ENCODE measurements at regions not wholly inside any gene's neighbourhood (a gene's known extent, or its start where the extent isn't known, plus 50 kb on each side); places are given as distances from the start of the nearest gene placed in this dataset.

DNA sequence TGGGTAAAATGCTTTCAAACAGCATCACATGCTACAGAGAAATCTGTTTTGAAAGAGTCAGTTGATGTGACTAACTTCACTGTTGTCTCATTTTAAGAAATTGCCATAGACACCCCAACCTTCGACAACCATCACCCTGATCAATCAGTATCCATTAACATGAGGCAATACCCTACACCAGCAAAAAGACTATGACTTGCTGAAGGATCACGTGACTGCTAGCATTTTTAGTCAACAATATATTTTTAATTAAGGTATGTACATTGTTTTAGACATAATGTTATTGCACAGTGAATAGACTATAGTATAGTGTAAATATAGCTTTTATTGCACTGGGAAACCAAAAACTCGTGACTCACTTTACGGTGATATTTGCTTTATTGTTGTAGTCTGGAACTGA, 200.0 kb upstream of the ARHGAP24 start:
- no peak overlapping the region for H3K9ac ChIP-seq (ENCODE audit: low read depth in 1 of 2, low read length in 2 of 2)
- peaks cover 0 to 7% of the 10 kb centered on the region in 2 donors for H3K9me3 ChIP-seq (ENCODE audit: control insufficient read depth in 1 of 2, low read length in 2 of 2)
- H3K4me3 ChIP-seq (ENCODE audit: low read depth in 1 of 2, low read length in 2 of 2) = no peak overlapping the region
- no peaks in the 10 kb centered on the region for H3K4me1 ChIP-seq (ENCODE audit: control insufficient read depth in 1 of 2, insufficient read depth in 2 of 2, low read length in 2 of 2)
- H3K36me3 ChIP-seq (ENCODE audit: control insufficient read depth in 1 of 2, insufficient read depth in 2 of 2, low read length in 2 of 2) = no peaks in the 10 kb centered on the region
- no peak overlapping the region for H3K27ac ChIP-seq (ENCODE audit: low read depth, low read length)
- H3K27me3 ChIP-seq (ENCODE audit: control insufficient read depth in 1 of 2, insufficient read depth in 2 of 2, low read length in 2 of 2) = no peaks in the 10 kb centered on the region

DNA sequence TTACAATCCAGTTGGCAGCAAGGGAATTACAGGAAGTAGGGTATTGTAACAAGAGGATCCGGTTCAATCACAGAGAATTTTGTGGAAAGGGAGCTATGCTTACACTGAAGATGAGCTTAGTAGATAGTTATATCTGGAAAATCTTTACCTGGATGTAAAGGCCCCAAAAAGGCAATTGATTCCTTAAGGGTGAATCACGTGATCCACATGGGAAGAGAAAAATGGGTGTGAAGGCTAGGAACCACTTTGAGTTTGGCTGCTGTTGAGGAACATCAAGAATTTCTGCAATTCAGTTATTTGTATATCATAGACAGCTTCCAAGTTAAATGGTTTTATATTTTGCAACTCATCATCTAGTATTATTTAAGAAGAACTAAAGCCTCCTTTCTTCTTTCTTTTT, 194.0 kb upstream of the ARHGAP24 start:
- Histone ChIP-seq H3K9ac (ENCODE audit: low read depth in 1 of 2, low read length in 2 of 2) (no peak overlapping the region), H3K27ac (ENCODE audit: low read depth, low read length) (no peak overlapping the region), H3K9me3 (ENCODE audit: control insufficient read depth in 1 of 2, low read length in 2 of 2) (no peaks in the 10 kb centered on the region), H3K4me1 (ENCODE audit: control insufficient read depth in 1 of 2, insufficient read depth in 2 of 2, low read length in 2 of 2) (no peaks in the 10 kb centered on the region), H3K4me3 (ENCODE audit: low read depth in 1 of 2, low read length in 2 of 2) (no peak overlapping the region), H3K27me3 (ENCODE audit: control insufficient read depth in 1 of 2, insufficient read depth in 2 of 2, low read length in 2 of 2) (no peaks in the 10 kb centered on the region), H3K36me3 (ENCODE audit: control insufficient read depth in 1 of 2, insufficient read depth in 2 of 2, low read length in 2 of 2) (no peaks in the 10 kb centered on the region)

DNA sequence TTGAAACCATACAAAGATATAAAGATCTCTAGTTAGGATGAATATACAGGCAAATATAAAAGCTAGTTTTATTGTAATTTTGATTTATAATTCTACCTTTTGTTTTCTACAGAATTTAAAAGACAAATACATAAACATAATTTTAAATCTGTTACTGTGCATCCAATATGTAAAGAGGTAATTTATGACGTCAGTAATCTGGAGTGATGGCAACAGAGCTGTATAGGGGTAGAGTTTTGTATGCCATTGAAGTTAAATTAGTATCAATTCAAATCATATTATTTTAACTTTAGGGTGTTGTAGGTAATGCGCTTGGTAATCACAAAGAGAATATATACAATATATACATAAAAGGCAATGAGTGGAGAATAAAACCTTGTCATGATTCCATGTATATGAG, 183.7 kb upstream of the ARHGAP24 start:
- Histone ChIP-seq H3K4me1 (ENCODE audit: control insufficient read depth in 1 of 2, insufficient read depth in 2 of 2, low read length in 2 of 2) (no peaks in the 10 kb centered on the region), H3K9ac (ENCODE audit: low read depth in 1 of 2, low read length in 2 of 2) (no peak overlapping the region), H3K9me3 (ENCODE audit: control insufficient read depth in 1 of 2, low read length in 2 of 2) (no peaks in the 10 kb centered on the region), H3K36me3 (ENCODE audit: control insufficient read depth in 1 of 2, insufficient read depth in 2 of 2, low read length in 2 of 2) (no peaks in the 10 kb centered on the region), H3K4me3 (ENCODE audit: low read depth in 1 of 2, low read length in 2 of 2) (no peak overlapping the region), H3K27me3 (ENCODE audit: control insufficient read depth in 1 of 2, insufficient read depth in 2 of 2, low read length in 2 of 2) (no peaks in the 10 kb centered on the region), H3K27ac (ENCODE audit: low read depth, low read length) (no peak overlapping the region)

DNA sequence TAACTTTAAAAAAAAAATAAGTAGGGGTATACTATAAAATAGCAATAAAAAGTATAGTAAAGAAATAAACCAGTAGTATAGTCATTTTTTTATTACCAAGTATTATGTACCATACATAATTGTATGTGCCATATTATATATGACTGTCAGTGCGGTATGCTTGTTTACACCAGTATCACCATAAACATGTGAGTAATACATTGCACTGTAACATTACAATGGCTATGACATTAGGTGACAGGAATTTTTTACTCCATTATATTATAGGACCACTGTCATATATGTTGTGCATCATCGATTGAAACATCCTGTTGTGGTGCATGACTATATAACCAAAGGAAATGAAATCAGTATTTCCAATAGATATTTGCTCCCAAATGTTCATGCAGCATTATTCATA, 176.9 kb upstream of the ARHGAP24 start:
- Histone ChIP-seq H3K9ac (ENCODE audit: low read depth in 1 of 2, low read length in 2 of 2) (no peak overlapping the region), H3K36me3 (ENCODE audit: control insufficient read depth in 1 of 2, insufficient read depth in 2 of 2, low read length in 2 of 2) (no peaks in the 10 kb centered on the region), H3K27me3 (ENCODE audit: control insufficient read depth in 1 of 2, insufficient read depth in 2 of 2, low read length in 2 of 2) (no peaks in the 10 kb centered on the region), H3K4me1 (ENCODE audit: control insufficient read depth in 1 of 2, insufficient read depth in 2 of 2, low read length in 2 of 2) (no peaks in the 10 kb centered on the region), H3K4me3 (ENCODE audit: low read depth in 1 of 2, low read length in 2 of 2) (no peak overlapping the region), H3K9me3 (ENCODE audit: control insufficient read depth in 1 of 2, low read length in 2 of 2) (no peaks in the 10 kb centered on the region), H3K27ac (ENCODE audit: low read depth, low read length) (no peak overlapping the region)

DNA sequence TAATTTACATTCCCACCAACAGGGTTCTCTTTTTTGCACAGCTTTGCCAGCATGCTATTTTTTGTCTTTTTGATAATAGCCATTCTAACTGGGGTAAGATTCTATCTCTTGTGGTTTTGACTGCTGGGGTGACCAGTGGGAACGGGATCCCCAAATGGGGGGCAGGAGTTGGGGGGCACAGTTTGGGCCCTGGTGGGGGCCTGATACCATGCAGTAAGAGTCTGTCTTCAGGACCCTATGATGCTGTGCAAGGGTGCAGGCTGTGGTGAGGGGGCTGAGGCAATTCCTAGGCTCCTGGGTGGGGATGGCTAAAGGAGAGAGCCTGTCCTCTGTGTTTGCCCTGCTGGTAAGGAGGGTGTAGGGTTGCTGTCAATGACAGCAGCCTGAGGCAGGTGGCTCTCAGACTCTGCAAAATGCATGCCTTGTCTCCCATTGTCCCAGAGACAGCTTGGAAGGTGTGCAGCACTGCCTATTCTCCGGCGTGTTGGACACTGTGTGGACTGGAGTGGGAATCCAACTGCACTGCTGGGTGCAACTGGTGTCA, 172.7 kb upstream of the ARHGAP24 start:
- H3K27me3 ChIP-seq (ENCODE audit: control insufficient read depth in 1 of 2, insufficient read depth in 2 of 2, low read length in 2 of 2) = no peaks in the 10 kb centered on the region
- no peaks in the 10 kb centered on the region for H3K4me1 ChIP-seq (ENCODE audit: control insufficient read depth in 1 of 2, insufficient read depth in 2 of 2, low read length in 2 of 2)
- H3K9me3 ChIP-seq (ENCODE audit: control insufficient read depth in 1 of 2, low read length in 2 of 2) = no peaks in the 10 kb centered on the region
- no peaks in the 10 kb centered on the region for H3K36me3 ChIP-seq (ENCODE audit: control insufficient read depth in 1 of 2, insufficient read depth in 2 of 2, low read length in 2 of 2)
- no peak overlapping the region for H3K27ac ChIP-seq (ENCODE audit: low read depth, low read length)
- no peak overlapping the region for H3K9ac ChIP-seq (ENCODE audit: low read depth in 1 of 2, low read length in 2 of 2)
- no peak overlapping the region for H3K4me3 ChIP-seq (ENCODE audit: low read depth in 1 of 2, low read length in 2 of 2)

DNA sequence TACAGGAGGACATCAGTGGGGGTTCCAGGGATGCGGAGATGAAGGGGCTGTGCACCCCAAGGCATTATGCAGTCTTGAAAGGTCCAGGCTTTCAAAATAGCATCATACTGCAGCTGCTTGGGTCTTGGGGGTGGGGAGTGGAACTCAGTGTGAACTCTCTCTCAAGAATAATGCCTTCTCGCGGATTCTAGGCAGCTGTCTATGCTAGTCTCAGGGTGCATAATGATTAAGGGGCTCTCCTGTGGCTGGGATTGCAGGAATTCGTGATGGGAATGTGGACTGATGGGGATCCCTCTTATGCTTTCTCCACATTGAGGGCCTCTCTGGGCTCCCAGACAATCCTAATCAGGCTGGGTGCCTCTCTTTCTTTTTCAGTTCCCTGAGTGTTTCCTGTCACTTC, 172.2 kb upstream of the ARHGAP24 start:
- no peaks in the 10 kb centered on the region for H3K27me3 ChIP-seq (ENCODE audit: control insufficient read depth in 1 of 2, insufficient read depth in 2 of 2, low read length in 2 of 2)
- H3K36me3 ChIP-seq (ENCODE audit: control insufficient read depth in 1 of 2, insufficient read depth in 2 of 2, low read length in 2 of 2) = no peaks in the 10 kb centered on the region
- H3K4me1 ChIP-seq (ENCODE audit: control insufficient read depth in 1 of 2, insufficient read depth in 2 of 2, low read length in 2 of 2) = no peaks in the 10 kb centered on the region
- H3K4me3 ChIP-seq (ENCODE audit: low read depth in 1 of 2, low read length in 2 of 2) = no peak overlapping the region
- H3K27ac ChIP-seq (ENCODE audit: low read depth, low read length) = no peak overlapping the region
- H3K9ac ChIP-seq (ENCODE audit: low read depth in 1 of 2, low read length in 2 of 2) = no peak overlapping the region
- no peaks in the 10 kb centered on the region for H3K9me3 ChIP-seq (ENCODE audit: control insufficient read depth in 1 of 2, low read length in 2 of 2)

DNA sequence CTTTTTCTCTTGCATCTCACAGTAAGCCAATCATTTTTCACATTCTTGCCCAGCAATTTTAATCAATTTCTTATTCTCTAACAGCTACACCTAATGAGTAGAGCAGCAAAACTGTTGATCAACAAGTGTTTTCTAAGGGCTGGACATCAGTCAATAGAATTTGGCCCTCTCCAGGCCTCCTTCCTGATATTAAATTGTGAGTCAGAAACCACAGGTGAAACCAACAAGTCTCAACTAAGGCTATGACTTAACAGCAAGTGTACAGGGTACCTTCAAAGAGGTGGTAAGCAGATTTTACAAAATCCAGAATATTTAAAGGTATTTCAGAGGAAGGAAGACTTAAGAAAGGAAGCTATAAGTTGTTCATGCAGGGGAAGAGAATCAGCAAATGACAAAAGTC, 156.5 kb upstream of the ARHGAP24 start:
- Histone ChIP-seq H3K4me1 (ENCODE audit: control insufficient read depth in 1 of 2, insufficient read depth in 2 of 2, low read length in 2 of 2) (no peaks in the 10 kb centered on the region), H3K27me3 (ENCODE audit: control insufficient read depth in 1 of 2, insufficient read depth in 2 of 2, low read length in 2 of 2) (no peaks in the 10 kb centered on the region), H3K4me3 (ENCODE audit: low read depth in 1 of 2, low read length in 2 of 2) (no peak overlapping the region), H3K27ac (ENCODE audit: low read depth, low read length) (no peak overlapping the region), H3K9me3 (ENCODE audit: control insufficient read depth in 1 of 2, low read length in 2 of 2) (no peaks in the 10 kb centered on the region), H3K36me3 (ENCODE audit: control insufficient read depth in 1 of 2, insufficient read depth in 2 of 2, low read length in 2 of 2) (no peaks in the 10 kb centered on the region), H3K9ac (ENCODE audit: low read depth in 1 of 2, low read length in 2 of 2) (no peak overlapping the region)

DNA sequence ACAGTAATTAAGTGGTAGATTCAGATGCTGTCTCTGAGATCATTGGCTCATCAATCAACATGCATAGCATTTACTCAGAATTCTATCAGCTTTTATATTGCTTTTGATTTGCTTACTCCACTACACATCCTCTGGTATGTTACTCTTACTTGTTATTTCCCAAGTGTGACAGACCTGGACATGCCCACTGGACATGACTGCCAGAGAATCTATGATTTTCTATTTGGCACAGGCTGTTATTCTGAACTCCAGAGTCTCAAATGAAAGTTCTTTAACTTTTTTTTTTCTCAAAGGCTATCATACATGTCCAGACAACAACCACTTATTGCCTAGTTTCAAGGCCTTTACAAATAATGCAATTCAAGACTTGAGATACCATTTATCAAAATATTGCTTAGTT, 116.1 kb upstream of the ARHGAP24 start:
- Histone ChIP-seq H3K36me3 (ENCODE audit: control insufficient read depth in 1 of 2, insufficient read depth in 2 of 2, low read length in 2 of 2) (no peaks in the 10 kb centered on the region), H3K4me3 (ENCODE audit: low read depth in 1 of 2, low read length in 2 of 2) (no peak overlapping the region), H3K9me3 (ENCODE audit: control insufficient read depth in 1 of 2, low read length in 2 of 2) (no peaks in the 10 kb centered on the region), H3K27ac (ENCODE audit: low read depth, low read length) (no peak overlapping the region), H3K27me3 (ENCODE audit: control insufficient read depth in 1 of 2, insufficient read depth in 2 of 2, low read length in 2 of 2) (no peaks in the 10 kb centered on the region), H3K4me1 (ENCODE audit: control insufficient read depth in 1 of 2, insufficient read depth in 2 of 2, low read length in 2 of 2) (peaks cover 0 to 4% of the 10 kb centered on the region in 2 donors), H3K9ac (ENCODE audit: low read depth in 1 of 2, low read length in 2 of 2) (no peak overlapping the region)

DNA sequence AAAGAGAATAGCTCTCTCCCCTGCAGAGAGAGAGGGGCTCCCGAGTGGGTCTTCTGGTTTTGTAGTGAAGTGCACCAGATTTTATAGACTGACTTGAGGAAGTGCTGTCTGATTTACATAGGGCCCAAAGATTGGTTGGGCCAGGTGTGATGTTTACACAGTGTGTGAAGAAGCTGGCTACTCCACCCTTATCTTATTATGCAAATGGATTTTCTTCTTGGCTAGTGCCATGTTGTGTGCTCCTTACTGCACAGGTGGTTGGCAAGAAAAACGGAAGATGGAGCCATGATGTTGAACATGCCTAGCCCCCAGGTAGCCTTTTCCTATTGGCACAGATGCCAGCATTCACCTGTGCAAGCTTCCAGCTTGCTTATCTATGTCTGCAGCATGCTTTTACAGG, 112.4 kb upstream of the ARHGAP24 start:
- Histone ChIP-seq H3K4me1 (ENCODE audit: control insufficient read depth in 1 of 2, insufficient read depth in 2 of 2, low read length in 2 of 2) (peaks cover 0 to 4% of the 10 kb centered on the region in 2 donors), H3K4me3 (ENCODE audit: low read depth in 1 of 2, low read length in 2 of 2) (no peak overlapping the region), H3K9ac (ENCODE audit: low read depth in 1 of 2, low read length in 2 of 2) (no peak overlapping the region), H3K27me3 (ENCODE audit: control insufficient read depth in 1 of 2, insufficient read depth in 2 of 2, low read length in 2 of 2) (no peaks in the 10 kb centered on the region), H3K36me3 (ENCODE audit: control insufficient read depth in 1 of 2, insufficient read depth in 2 of 2, low read length in 2 of 2) (no peaks in the 10 kb centered on the region), H3K27ac (ENCODE audit: low read depth, low read length) (no peak overlapping the region), H3K9me3 (ENCODE audit: control insufficient read depth in 1 of 2, low read length in 2 of 2) (no peaks in the 10 kb centered on the region)

DNA sequence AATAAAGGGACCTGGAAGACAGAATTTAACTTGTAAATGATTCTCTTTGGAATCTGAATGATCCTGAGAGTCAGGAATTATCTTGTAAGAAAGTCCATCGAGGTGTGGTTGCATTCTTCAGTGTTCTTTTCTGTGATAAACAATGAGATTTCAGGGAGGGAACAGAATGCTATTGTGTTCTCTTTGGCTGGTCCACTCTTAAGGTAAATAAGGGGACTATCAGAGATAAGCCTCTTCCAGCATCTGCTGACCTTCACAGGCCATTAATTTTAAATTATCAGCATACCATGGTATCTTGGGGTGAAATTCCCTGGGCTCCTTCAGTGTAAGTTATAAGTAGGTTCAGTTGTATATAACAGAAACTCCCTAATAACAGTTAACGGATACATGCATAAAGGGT, 107.1 kb upstream of the ARHGAP24 start:
- H3K27ac ChIP-seq (ENCODE audit: low read depth, low read length) = no peak overlapping the region
- H3K4me3 ChIP-seq (ENCODE audit: low read depth in 1 of 2, low read length in 2 of 2) = no peak overlapping the region
- no peaks in the 10 kb centered on the region for H3K36me3 ChIP-seq (ENCODE audit: control insufficient read depth in 1 of 2, insufficient read depth in 2 of 2, low read length in 2 of 2)
- H3K27me3 ChIP-seq (ENCODE audit: control insufficient read depth in 1 of 2, insufficient read depth in 2 of 2, low read length in 2 of 2) = no peaks in the 10 kb centered on the region
- H3K4me1 ChIP-seq (ENCODE audit: control insufficient read depth in 1 of 2, insufficient read depth in 2 of 2, low read length in 2 of 2) = peaks cover 0 to 4% of the 10 kb centered on the region in 2 donors
- no peaks in the 10 kb centered on the region for H3K9me3 ChIP-seq (ENCODE audit: control insufficient read depth in 1 of 2, low read length in 2 of 2)
- no peak overlapping the region for H3K9ac ChIP-seq (ENCODE audit: low read depth in 1 of 2, low read length in 2 of 2)

DNA sequence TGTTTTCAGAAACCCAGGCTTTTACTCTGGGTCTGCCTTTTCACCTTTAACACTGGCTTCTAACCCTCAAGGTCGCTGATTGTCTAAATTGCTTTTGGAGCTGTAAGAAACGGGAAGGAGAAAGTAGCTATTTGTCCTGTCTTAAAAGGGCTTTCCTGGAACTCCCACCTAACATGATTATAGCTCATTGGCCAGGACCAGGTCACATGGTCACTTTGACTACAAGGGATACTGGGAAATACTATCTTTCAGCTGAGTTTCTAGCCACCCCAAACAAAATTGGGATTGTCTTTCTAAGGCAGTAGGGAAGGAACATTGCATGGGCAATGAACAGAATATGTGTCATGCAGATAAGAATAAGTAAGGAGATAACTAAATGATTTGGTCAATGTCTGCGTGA, 106.7 kb upstream of the ARHGAP24 start:
- no peak overlapping the region for H3K4me3 ChIP-seq (ENCODE audit: low read depth in 1 of 2, low read length in 2 of 2)
- no peak overlapping the region for H3K9ac ChIP-seq (ENCODE audit: low read depth in 1 of 2, low read length in 2 of 2)
- no peaks in the 10 kb centered on the region for H3K36me3 ChIP-seq (ENCODE audit: control insufficient read depth in 1 of 2, insufficient read depth in 2 of 2, low read length in 2 of 2)
- no peaks in the 10 kb centered on the region for H3K4me1 ChIP-seq (ENCODE audit: control insufficient read depth in 1 of 2, insufficient read depth in 2 of 2, low read length in 2 of 2)
- H3K9me3 ChIP-seq (ENCODE audit: control insufficient read depth in 1 of 2, low read length in 2 of 2) = no peaks in the 10 kb centered on the region
- no peak overlapping the region for H3K27ac ChIP-seq (ENCODE audit: low read depth, low read length)
- no peaks in the 10 kb centered on the region for H3K27me3 ChIP-seq (ENCODE audit: control insufficient read depth in 1 of 2, insufficient read depth in 2 of 2, low read length in 2 of 2)
